GM12874 (cell line): ENCODE measurements at regions not wholly inside any gene's neighbourhood (a gene's known extent, or its start where the extent isn't known, plus 50 kb on each side); places are given as distances from the start of the nearest gene placed in this dataset.

Source experiments
- TF ChIP-seq, protein P1 (sequence below): IDR thresholded peaks from 2 replicates; pipeline ENCODE4 v1.5.1; 2011; ENCODE audit warnings: low read depth, mild to moderate bottlenecking, control low read depth, low read length, moderate library complexity; ENCODE audit not compliant: insufficient read depth

DNA sequence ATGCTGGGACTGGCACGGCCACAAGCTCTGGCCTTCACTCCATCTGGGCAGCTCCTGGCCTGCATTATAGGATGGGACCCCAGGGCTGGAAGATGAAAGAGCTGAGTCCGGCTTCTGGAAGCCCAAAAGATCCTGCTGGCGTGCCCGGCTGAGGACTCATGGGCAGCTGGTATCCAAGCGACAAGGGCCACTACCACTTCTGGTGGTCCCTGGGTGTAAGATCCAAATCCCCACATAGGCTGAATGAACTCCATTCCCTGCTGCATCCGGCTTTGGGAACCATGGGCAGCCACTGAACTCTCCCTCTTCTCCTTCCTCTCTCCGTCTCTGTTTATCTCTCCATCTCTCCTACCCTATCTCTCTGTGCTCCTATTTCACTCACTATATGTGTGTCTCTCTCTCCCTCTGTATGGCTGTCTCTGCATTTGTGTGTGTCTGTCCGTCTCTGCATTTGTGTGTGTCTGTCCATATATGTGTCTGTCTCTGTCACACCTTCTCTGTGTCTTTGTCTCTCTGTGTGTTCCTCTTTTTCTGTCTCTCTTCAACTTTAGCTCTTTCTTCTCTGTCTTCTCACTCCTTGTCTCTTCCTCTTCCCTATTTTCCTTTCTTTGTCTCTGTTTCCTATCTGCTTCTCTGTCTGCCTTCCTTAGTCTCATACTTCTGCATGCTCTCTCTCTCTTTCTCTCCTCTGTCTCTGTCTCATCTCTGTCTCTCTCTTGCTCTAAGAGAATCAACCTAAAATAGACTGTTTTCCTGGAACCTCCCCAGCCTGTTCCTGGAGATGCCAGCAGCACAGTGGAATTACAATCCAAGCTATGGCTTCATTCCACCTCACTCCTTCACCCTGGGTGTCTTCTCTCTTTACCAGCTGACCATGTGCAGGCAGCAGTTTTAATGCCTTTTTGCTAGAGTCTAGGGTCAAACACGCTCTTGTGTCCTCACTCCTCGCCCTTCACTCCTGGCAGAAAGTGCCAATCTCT lies 60.4 kb upstream of the IRX6 start:
- TF ChIP-seq, protein P1, sequence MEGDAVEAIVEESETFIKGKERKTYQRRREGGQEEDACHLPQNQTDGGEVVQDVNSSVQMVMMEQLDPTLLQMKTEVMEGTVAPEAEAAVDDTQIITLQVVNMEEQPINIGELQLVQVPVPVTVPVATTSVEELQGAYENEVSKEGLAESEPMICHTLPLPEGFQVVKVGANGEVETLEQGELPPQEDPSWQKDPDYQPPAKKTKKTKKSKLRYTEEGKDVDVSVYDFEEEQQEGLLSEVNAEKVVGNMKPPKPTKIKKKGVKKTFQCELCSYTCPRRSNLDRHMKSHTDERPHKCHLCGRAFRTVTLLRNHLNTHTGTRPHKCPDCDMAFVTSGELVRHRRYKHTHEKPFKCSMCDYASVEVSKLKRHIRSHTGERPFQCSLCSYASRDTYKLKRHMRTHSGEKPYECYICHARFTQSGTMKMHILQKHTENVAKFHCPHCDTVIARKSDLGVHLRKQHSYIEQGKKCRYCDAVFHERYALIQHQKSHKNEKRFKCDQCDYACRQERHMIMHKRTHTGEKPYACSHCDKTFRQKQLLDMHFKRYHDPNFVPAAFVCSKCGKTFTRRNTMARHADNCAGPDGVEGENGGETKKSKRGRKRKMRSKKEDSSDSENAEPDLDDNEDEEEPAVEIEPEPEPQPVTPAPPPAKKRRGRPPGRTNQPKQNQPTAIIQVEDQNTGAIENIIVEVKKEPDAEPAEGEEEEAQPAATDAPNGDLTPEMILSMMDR, result no peak

DNA sequence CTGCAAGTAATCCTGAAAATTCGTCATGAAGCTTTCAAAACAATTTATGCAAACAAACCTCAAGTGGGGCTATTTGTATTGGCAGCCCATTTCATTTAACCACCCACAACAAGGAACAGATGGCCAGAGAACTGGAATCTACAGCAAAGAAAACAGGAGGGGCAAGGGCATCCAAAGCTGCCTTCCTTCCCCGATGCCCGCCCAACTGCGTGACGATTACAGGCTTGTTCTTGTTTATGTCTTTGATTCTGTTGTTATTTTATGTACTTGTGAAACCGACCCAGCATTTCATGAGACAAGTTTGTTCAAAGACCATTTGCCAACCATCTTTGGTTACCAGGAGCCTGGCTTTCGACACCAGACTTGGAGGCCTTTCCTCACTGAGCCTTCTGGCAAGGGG lies 59.1 kb upstream of the IRX6 start:
- TF ChIP-seq, protein P1, result no peak

DNA sequence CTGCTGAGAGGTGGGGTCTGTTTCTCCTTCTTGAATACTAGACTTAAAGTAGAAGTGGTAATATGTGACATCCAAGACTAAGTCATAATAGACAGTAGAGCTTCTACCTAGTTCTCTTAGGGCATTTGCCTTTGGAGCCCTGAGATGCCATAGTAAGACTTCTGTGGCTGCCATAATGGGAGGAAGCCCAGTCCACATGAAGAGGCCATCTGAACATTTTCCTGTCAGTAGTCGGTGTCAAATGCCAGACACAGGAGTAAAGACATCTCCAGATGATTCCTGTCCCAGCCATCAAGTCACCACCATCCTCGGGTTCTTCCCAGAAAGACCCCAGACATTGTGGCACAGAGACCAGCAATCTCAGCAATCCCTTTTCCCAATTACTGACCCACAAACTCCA lies 58.1 kb upstream of the IRX6 start:
- TF ChIP-seq, protein P1, result no peak

DNA sequence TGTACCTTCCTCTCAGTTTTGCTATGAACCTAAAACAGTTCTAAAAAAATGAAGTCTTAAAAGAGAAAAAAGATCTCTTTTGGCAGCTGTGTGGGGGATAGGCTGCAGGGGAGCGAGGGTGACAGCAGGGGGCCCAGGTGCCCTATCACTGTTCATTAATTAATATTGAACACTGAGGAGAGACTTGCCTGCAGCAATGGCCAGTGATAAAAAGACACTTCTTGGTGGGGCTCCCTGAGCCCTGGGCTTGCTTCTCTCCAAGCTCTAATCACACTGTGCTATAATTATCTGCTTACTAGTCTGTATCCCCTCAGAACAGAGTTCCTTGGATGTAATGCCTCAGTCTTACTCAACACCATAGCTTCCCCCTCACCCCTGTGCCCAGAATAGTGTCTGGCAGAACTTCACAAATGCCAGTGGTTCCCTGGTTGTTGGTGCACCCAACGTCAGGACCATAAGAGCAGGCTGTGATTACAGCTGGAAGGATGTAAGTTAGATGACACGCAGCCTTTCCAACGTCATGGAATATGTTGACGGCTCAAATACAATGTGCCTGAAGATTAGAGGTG lies 52.0 kb upstream of the IRX6 start:
- TF ChIP-seq, protein P1, result no peak

DNA sequence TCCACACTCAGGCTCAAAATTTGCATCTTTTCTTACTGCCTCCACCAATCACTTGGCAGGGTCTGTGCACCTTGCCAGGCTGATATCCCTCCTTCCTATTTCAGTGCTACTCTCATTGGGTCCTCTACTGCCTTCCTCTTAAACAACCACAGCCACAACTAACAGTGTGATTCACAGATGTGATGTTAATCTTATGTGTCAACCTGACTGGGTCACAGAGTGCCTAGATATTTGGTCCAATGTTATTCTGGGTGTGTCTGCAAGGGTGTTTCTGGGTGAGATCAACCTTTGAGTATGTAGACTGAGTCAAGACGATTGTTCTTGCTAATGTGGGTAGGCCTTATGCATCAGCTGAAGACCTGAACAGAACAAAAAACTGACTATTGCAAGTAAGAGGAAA lies 51.3 kb upstream of the IRX6 start:
- TF ChIP-seq, protein P1, result no peak

DNA sequence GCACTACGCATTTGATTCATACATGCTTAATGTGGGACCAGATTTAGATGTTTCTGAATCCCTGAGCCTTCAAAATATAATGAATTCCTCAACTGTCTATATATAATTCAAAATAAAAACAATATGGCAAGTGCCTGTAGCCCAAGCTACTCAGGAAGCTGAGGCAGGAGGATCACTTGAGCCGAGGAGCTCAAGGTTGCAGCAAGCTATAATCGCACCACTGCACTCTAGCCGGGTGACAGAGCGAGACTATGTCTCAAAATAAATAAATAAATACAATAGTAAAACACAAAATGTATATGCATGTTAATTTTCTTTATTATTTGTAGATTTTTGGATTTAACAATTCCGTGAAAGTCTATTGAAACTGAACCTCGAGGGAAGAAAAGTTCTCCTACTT lies 50.6 kb upstream of the IRX6 start:
- TF ChIP-seq, protein P1, result no peak

DNA sequence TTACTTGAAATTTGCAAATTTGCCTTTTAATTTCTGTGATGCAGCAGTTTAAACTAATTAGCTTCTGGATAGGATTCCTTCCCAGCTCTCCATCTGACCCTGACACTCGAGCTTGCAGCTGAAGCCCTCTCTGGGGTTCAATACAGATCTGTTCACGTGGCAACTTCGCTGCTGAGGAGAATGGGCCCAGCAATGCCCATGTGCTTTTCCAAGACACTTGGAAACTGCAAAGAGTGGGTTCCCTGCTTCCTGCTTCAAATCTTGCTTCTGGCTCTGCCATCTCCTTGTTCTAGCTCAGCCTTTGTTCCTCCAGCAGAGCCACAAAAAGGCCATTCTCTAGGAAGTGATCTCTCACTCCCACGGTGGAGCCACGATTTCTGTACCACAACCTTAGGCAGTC lies 50.0 kb upstream of the IRX6 start:
- TF ChIP-seq, protein P1, result no peak
